ENCODE measurements at regions not wholly inside any gene's neighbourhood (a gene's known extent, or its start where the extent isn't known, plus 50 kb on each side); places are given as distances from the start of the nearest gene placed in this dataset.

DNA sequence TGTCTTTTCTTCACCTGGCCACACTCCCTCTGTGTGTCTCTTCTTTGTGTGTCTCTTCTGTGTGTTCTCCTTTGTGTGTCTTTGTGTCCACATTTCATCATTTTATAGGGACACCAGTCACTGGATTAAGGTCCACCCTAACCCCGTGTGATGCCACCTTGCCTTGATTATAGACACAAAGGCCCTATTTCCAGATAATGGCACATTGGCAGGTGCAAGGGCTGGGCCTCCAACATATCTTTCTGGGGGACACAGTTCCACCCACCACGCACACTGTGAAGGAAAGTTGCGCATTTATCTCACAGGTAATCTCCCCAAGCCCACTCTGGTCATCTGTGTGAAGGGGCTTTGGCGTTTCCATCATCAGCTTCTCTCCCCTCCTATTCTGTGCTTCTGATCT is 334.6 kb upstream of the IRX1 start:
- H3K9ac ChIP-seq (ENCODE audit: insufficient read depth in 1 of 2, low read depth in 2 of 2, low read length in 2 of 2), result no peak overlapping the region
- no peak overlapping the region for H2AFZ ChIP-seq (ENCODE audit: low read depth, low read length)
- intact Hi-C loops (cut with micrococcal nuclease) (no loop called here), in situ Hi-C loops (cut with MboI) (no loop called here)
- no peak overlapping the region for H3K27ac ChIP-seq (ENCODE audit: extremely low read depth, low read depth, low read length)
- no peak overlapping the region for H3K4me3 ChIP-seq
- H3K79me2 ChIP-seq (ENCODE audit: control insufficient read depth, insufficient read depth, low read length), result no peaks in the 10 kb centered on the region
- DNase-seq (ENCODE audit: extremely low read depth in 1 of 4, low spot score in 3 of 4) (no peak), FAIRE-seq (no peak), ATAC-seq (no peak)
- no peaks in the 10 kb centered on the region for H3K9me1 ChIP-seq (ENCODE audit: control insufficient read depth, insufficient read depth, low read length)
- H4K20me1 ChIP-seq (replicated peaks; ENCODE audit: control insufficient read depth, insufficient read depth, low read length), result no peaks in the 10 kb centered on the region
- H3K9me3 ChIP-seq (replicated peaks; ENCODE audit: control insufficient read depth, insufficient read depth, low read depth, low read length), result no peaks in the 10 kb centered on the region
- H3K27me3 ChIP-seq (ENCODE audit: control insufficient read depth in 2 of 2, insufficient read depth in 2 of 2, low read length in 2 of 2), result no peaks in the 10 kb centered on the region; a peak in 1 of 5 replicates
- ChIA-PET POLR2A (interaction anchor here (0.7 kb wide), 1 partner anchor 17 kb away, joined by 3 read pairs; no protein-coding TSS in a partner anchor), CTCF (ENCODE audit: low intra/inter-chr PET ratio) (no interaction called here)
- H3K36me3 ChIP-seq (ENCODE audit: control insufficient read depth, insufficient read depth, low read length), result no peaks in the 10 kb centered on the region
- H3K4me2 ChIP-seq (ENCODE audit: insufficient read depth, low read length), result no peak overlapping the region
- 2% methylated on average over 4 of the region's 4 CpGs for WGBS (ENCODE audit: insufficient coverage, low coverage, missing lambda C conversion rate)
- BruUV-seq (replicated peaks), result no TSS peak
- H3K4me1 ChIP-seq (replicated peaks in 1 of 2; ENCODE audit: control insufficient read depth in 2 of 2, insufficient read depth in 2 of 2, low read length in 2 of 2), result no peaks in the 10 kb centered on the region
- TF ChIP-seq ELF4 (CRISPR knock-in tag; IDR thresholded peaks at IDR 0.05), result no peak
- TF ChIP-seq SAP30 (IDR thresholded peaks at IDR 0.05; ENCODE audit: borderline replicate concordance, insufficient read depth, low read depth, low read length, poor library complexity, severe bottlenecking), result no peak
- TF ChIP-seq RERE (CRISPR knock-in tag; IDR thresholded peaks at IDR 0.05; ENCODE audit: borderline replicate concordance), result no peak
- TF ChIP-seq CBX5 (IDR thresholded peaks at IDR 0.05; ENCODE audit: borderline replicate concordance, low read depth), result no peak
- no peak for TF ChIP-seq TCF7 (IDR thresholded peaks at IDR 0.05; ENCODE audit: borderline replicate concordance)
- TF ChIP-seq BCL6 (CRISPR knock-in tag; IDR thresholded peaks at IDR 0.05), result no peak
- TF ChIP-seq, protein P1, sequence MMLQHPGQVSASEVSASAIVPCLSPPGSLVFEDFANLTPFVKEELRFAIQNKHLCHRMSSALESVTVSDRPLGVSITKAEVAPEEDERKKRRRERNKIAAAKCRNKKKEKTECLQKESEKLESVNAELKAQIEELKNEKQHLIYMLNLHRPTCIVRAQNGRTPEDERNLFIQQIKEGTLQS (IDR thresholded peaks at IDR 0.05), result no peak
- TF ChIP-seq, protein P1 (CRISPR knock-in tag; conservative IDR thresholded peaks at IDR 0.05), result no peak
- no peak for TF ChIP-seq SRSF9 (IDR thresholded peaks at IDR 0.05; ENCODE audit: borderline replicate concordance, low read depth, low read length)
- TF ChIP-seq ETV6 (IDR thresholded peaks at IDR 0.05; ENCODE audit: borderline replicate concordance in 1 of 2, low read depth in 2 of 2, low read length in 1 of 2), result no peak
- no peak for TF ChIP-seq ETV6 (CRISPR knock-in tag; IDR thresholded peaks at IDR 0.05; ENCODE audit: borderline replicate concordance)
- no peak for TF ChIP-seq ZC3H11A (IDR thresholded peaks at IDR 0.05; ENCODE audit: low read depth, low read length)
- no peak for TF ChIP-seq AFF4 (CRISPR knock-in tag; IDR thresholded peaks at IDR 0.05)
- no peak for TF ChIP-seq ZNF778 (CRISPR knock-in tag; IDR thresholded peaks at IDR 0.05)
